ENCODE measurements at regions not wholly inside any gene's neighbourhood (a gene's known extent, or its start where the extent isn't known, plus 50 kb on each side); places are given as distances from the start of the nearest gene placed in this dataset.

DNA sequence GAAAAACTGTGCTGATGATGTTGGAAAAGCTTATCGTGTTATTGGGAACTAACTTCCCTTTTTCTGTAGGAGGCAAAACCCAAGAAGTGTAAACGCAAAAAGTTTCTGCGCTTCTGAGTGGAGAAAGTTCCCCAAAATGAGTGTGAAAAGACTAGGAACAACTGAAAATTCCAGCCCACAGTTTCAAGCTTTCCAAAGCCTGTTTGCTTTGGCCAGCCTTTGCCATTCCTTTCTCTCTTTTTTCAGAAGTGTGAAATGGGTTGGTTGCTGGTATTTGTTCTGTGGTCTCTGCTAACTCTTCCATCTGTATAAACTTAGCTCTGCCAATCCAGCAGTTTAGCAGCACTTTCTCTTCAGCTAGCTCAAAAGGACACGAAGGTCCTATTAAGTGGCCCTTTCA, 491.3 kb downstream of the MAFB start:
- Histone ChIP-seq H3K27me3 (no peaks in the 10 kb centered on the region), H3K27ac (peak overlapping the region in 3 of 10 donors; percentile 32 to 47 (median 40)), H3K9me3 (no peaks in the 10 kb centered on the region), H3K36me3 (no peaks in the 10 kb centered on the region), H3K4me1 (peaks cover 0 to 16% (median 0%) of the 10 kb centered on the region in 9 donors), H3K4me3 (no peak overlapping the region)
- WGBS, 2 donors: 40 to 65% methylated on average over 4 of the region's 4 CpGs
- DNase-seq (no peak), ATAC-seq (peak in 7 of 8 donors; percentile 24 to 83 (median 62))
- intact Hi-C loops (cut with DNase I): no loop called here
- TF ChIP-seq, protein P1, sequence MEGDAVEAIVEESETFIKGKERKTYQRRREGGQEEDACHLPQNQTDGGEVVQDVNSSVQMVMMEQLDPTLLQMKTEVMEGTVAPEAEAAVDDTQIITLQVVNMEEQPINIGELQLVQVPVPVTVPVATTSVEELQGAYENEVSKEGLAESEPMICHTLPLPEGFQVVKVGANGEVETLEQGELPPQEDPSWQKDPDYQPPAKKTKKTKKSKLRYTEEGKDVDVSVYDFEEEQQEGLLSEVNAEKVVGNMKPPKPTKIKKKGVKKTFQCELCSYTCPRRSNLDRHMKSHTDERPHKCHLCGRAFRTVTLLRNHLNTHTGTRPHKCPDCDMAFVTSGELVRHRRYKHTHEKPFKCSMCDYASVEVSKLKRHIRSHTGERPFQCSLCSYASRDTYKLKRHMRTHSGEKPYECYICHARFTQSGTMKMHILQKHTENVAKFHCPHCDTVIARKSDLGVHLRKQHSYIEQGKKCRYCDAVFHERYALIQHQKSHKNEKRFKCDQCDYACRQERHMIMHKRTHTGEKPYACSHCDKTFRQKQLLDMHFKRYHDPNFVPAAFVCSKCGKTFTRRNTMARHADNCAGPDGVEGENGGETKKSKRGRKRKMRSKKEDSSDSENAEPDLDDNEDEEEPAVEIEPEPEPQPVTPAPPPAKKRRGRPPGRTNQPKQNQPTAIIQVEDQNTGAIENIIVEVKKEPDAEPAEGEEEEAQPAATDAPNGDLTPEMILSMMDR (IDR thresholded peaks at IDR 0.05): no peak

DNA sequence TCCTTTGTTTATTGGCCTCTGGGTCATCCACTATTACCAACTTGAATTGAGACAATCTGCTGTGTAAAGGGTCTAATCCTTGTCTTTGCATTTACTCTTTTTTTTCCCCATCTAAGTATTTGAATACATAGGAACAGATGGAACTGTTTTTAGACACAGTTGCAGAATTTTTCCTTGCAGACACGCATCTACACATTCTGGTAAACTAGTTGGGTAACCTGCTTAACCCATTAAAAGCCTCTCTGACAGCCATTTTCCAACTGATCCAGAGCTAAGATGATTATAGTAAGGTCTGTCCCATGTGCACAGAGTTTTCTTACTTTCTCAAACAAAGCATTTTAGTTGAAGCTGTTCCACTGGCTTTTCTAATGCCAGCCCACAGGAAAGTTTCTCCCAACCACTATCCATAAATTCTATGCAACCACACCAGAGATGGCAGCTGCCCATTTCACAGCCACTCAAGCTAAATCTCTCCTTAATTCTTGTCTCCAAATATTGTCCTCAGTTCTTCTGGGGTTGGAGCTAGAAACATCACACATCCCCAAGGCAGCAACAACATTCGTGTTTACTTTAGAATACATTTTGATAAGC, 492.1 kb downstream of the MAFB start:
- Histone ChIP-seq H3K4me1 (peaks cover 0 to 19% (median 0%) of the 10 kb centered on the region in 9 donors), H3K4me3 (no peak overlapping the region), H3K9me3 (no peaks in the 10 kb centered on the region), H3K36me3 (no peaks in the 10 kb centered on the region), H3K27me3 (no peaks in the 10 kb centered on the region), H3K27ac (peak overlapping the region in 3 of 10 donors; percentile 32 to 47 (median 40))
- ATAC-seq (no peak), DNase-seq (no peak)
- 36 to 46% methylated on average over 2 of the region's 2 CpGs for WGBS, 2 donors
- TF ChIP-seq, protein P1 (IDR thresholded peaks at IDR 0.05): no peak
- intact Hi-C loops (cut with DNase I): no loop called here

DNA sequence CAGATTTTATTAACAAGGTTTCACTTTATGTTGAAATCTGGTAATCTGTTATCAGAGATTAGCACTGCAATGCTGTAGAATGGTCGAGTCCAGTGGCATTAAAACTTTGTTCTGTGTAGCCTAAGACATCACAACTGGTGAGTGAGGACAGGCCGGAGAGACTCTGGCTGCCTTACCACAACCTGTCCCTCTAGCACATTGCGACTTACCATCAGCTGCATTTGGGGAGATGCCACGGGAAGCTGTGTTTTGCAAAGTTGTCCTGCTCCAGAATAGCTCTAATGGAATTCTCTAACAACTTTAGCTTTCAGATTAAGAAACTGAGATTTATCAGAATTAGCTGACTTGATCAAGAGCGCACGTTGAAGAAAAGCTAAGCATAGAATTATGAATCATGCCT, 493.3 kb downstream of the MAFB start:
- peaks cover 0 to 23% (median under 1%) of the 10 kb centered on the region in 9 donors for H3K4me1 ChIP-seq
- H3K27ac ChIP-seq: peak overlapping the region in 1 of 10 donors; percentile 23
- H3K4me3 ChIP-seq: no peak overlapping the region
- no peaks in the 10 kb centered on the region for H3K36me3 ChIP-seq
- no peaks in the 10 kb centered on the region for H3K9me3 ChIP-seq
- intact Hi-C loops (cut with DNase I): no loop called here
- H3K27me3 ChIP-seq: no peaks in the 10 kb centered on the region
- ATAC-seq: no peak
- WGBS, 2 donors: 76 to 85% methylated on average over 6 of the region's 6 CpGs
- DNase-seq: no peak
- TF ChIP-seq, protein P1 (IDR thresholded peaks at IDR 0.05): no peak

DNA sequence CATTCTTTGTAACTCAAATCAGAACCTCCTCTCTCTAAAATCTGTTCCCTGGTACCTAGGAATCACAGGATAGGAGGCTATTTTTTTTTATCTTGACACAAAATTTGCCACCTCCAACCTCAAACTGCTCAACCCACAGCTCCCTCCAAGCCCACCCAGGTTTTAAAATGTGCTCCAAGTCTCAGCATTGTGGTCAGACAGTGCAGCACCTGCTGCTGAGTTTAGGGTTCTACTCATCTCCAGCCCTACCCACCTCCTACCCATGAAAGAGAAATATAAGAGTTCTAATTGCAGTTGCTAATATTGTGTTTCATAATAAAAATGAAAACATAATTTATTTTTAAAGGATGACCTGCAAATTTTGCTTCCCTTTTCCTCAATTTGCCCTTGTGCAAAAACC, 496.5 kb downstream of the MAFB start:
- no peaks in the 10 kb centered on the region for H3K36me3 ChIP-seq
- peak overlapping the region in 1 of 10 donors; percentile 4 for H3K27ac ChIP-seq
- DNase-seq (no peak), ATAC-seq (no peak)
- intact Hi-C loops (cut with DNase I): no loop called here
- H3K4me3 ChIP-seq: no peak overlapping the region
- peaks cover 0 to 26% (median 7%) of the 10 kb centered on the region in 9 donors for H3K4me1 ChIP-seq
- TF ChIP-seq, protein P1 (IDR thresholded peaks at IDR 0.05): no peak
- peaks cover 0 to 9% (median 0%) of the 10 kb centered on the region in 7 donors for H3K27me3 ChIP-seq
- H3K9me3 ChIP-seq: no peaks in the 10 kb centered on the region
